Tibial nerve (tissue), 4 donors: ENCODE measurements at regions not wholly inside any gene's neighbourhood (a gene's known extent, or its start where the extent isn't known, plus 50 kb on each side); places are given as distances from the start of the nearest gene placed in this dataset.

Source experiments
- EP300 ChIP-seq, 2 donors: sonication (generic); formaldehyde crosslinking; IDR thresholded peaks; one replicate each; pipeline ENCODE4 v1.6.1; 2017; ENCODE audit warnings: antibody characterized with exemption in 2 of 2, mild to moderate bottlenecking in 1 of 2
- TF ChIP-seq, protein P1 (sequence below), 5 experiments: fragments of 200-600 bp in 3 of 5; fragments of 450-650 bp in 2 of 5; sonication (generic) in 3 of 5; IDR thresholded peaks; one replicate each; pipeline ENCODE4 v1.5.1; 2016 to 2019; ENCODE audit warnings: antibody characterized with exemption in 5 of 5, mild to moderate bottlenecking in 3 of 5, moderate library complexity in 2 of 5

DNA sequence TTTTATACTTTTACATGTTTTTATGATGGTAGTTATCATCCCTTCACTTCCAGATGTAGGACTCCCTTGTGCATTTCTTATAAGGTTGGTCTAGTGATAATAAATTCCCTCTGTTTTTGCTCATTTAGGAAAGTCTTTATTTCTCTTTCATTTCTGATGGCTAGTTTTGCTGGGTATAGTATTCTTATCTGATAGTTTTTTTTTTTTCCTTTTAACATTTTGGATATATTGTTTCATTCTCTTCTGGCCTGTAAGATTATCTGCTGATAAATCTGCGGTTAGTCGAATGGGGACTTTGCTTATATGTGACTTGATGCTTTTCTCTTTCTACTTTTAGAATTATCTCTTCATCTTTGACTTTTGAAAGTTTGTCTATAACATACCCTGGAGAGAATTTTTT lies 153.1 kb upstream of the MPHOSPH6 start:
- TF ChIP-seq, protein P1, sequence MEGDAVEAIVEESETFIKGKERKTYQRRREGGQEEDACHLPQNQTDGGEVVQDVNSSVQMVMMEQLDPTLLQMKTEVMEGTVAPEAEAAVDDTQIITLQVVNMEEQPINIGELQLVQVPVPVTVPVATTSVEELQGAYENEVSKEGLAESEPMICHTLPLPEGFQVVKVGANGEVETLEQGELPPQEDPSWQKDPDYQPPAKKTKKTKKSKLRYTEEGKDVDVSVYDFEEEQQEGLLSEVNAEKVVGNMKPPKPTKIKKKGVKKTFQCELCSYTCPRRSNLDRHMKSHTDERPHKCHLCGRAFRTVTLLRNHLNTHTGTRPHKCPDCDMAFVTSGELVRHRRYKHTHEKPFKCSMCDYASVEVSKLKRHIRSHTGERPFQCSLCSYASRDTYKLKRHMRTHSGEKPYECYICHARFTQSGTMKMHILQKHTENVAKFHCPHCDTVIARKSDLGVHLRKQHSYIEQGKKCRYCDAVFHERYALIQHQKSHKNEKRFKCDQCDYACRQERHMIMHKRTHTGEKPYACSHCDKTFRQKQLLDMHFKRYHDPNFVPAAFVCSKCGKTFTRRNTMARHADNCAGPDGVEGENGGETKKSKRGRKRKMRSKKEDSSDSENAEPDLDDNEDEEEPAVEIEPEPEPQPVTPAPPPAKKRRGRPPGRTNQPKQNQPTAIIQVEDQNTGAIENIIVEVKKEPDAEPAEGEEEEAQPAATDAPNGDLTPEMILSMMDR (IDR thresholded peaks at IDR 0.05): no peak
- TF ChIP-seq EP300 (IDR thresholded peaks at IDR 0.05): no peak
